ENCODE measurements at regions not wholly inside any gene's neighbourhood (a gene's known extent, or its start where the extent isn't known, plus 50 kb on each side); places are given as distances from the start of the nearest gene placed in this dataset.

DNA sequence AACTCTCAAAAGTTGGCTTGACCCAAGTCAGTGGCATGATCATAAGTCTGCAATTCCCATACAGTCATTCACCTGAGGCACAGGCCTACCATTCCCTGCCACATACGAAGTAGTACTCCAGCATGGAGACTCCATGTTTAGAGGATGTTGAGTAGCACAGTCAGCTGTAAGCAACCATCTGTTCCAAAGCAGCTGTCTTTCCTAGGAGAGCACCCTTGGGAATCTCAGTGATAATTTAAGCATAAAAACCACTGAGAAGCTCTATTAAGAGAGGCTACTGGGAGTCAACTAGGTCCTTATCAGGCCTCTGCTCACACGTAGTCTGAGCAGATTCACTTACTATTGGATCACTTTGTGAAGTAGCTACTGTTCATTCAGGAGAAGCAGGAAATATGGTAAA lies 61.6 kb upstream of the UNC5B start:
- Histone ChIP-seq H2AK5ac (ENCODE audit: low read length) (no peak overlapping the region), H2BK15ac (replicated peaks; ENCODE audit: low read depth) (no peak overlapping the region), H3K4me3 (ENCODE audit: low read length) (no peak overlapping the region), H3K79me1 (ENCODE audit: low read length) (no peaks in the 10 kb centered on the region), H3K4ac (ENCODE audit: low read depth, low read length) (no peak overlapping the region), H2BK5ac (ENCODE audit: low read length) (no peak overlapping the region), H2BK120ac (ENCODE audit: low read depth, low read length) (no peak overlapping the region), H3K27me3 (ENCODE audit: insufficient read depth, low read length, poor library complexity) (no peaks in the 10 kb centered on the region), H3K27ac (ENCODE audit: low read depth, low read length) (no peak overlapping the region), H3K79me2 (ENCODE audit: control insufficient read depth, insufficient read depth, low read length) (no peaks in the 10 kb centered on the region), H3K18ac (ENCODE audit: low read length) (no peak overlapping the region), H3K56ac (ENCODE audit: low read length) (no peak overlapping the region), H4K5ac (ENCODE audit: low read length) (no peak overlapping the region), H3K9ac (ENCODE audit: low read length) (no peak overlapping the region), H3K4me2 (ENCODE audit: low read length) (no peak overlapping the region), H3K36me3 (ENCODE audit: control insufficient read depth, insufficient read depth, low read length) (no peaks in the 10 kb centered on the region), H3K4me1 (ENCODE audit: control insufficient read depth, low read depth, low read length) (no peaks in the 10 kb centered on the region), H4K8ac (ENCODE audit: low read depth, low read length) (no peak overlapping the region), H3K23ac (ENCODE audit: low read length) (no peak overlapping the region)
- DNase-seq = no peak
- WGBS (ENCODE audit: extremely low coverage, insufficient coverage, low lambda C conversion rate) = no CpG with 5 or more reads among the region's 2 CpGs

DNA sequence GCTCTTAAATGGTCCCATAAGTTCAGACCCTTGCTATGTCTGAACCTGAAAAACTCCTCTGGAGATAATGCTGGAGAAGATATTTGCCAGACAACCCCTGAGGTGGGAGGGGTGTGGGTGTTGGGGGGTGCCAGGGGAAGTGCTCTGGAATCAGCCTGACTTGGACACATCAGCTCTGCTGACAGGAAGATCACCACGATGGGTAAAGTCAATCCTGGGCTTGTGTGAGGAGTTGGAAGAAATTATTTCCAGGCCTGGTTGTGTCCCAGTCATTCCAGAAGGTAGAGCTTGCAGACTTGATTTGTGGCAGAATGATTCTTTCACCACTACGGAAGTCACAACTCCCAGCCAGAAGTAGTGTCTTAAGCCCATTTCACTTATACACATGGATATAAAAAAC lies 60.3 kb upstream of the UNC5B start:
- H3K36me3 ChIP-seq (ENCODE audit: control insufficient read depth, insufficient read depth, low read length) = no peaks in the 10 kb centered on the region
- no peak overlapping the region for H2AK5ac ChIP-seq (ENCODE audit: low read length)
- H3K79me1 ChIP-seq (ENCODE audit: low read length) = no peaks in the 10 kb centered on the region
- H3K9ac ChIP-seq (ENCODE audit: low read length) = no peak overlapping the region
- no peak overlapping the region for H3K27ac ChIP-seq (ENCODE audit: low read depth, low read length)
- no peak overlapping the region for H3K4ac ChIP-seq (ENCODE audit: low read depth, low read length)
- H3K4me3 ChIP-seq (ENCODE audit: low read length) = no peak overlapping the region
- no peak overlapping the region for H3K56ac ChIP-seq (ENCODE audit: low read length)
- WGBS (ENCODE audit: extremely low coverage, insufficient coverage, low lambda C conversion rate) = no CpG with 5 or more reads among the region's 2 CpGs
- H3K27me3 ChIP-seq (ENCODE audit: insufficient read depth, low read length, poor library complexity) = no peaks in the 10 kb centered on the region
- H4K8ac ChIP-seq (ENCODE audit: low read depth, low read length) = no peak overlapping the region
- H4K5ac ChIP-seq (ENCODE audit: low read length) = no peak overlapping the region
- H3K23ac ChIP-seq (ENCODE audit: low read length) = no peak overlapping the region
- no peaks in the 10 kb centered on the region for H3K79me2 ChIP-seq (ENCODE audit: control insufficient read depth, insufficient read depth, low read length)
- H3K4me1 ChIP-seq (ENCODE audit: control insufficient read depth, low read depth, low read length) = no peaks in the 10 kb centered on the region
- no peak for DNase-seq
- no peak overlapping the region for H3K18ac ChIP-seq (ENCODE audit: low read length)
- H2BK15ac ChIP-seq (replicated peaks; ENCODE audit: low read depth) = no peak overlapping the region
- H3K4me2 ChIP-seq (ENCODE audit: low read length) = no peak overlapping the region
- H2BK120ac ChIP-seq (ENCODE audit: low read depth, low read length) = no peak overlapping the region
- no peak overlapping the region for H2BK5ac ChIP-seq (ENCODE audit: low read length)

- H4K8ac ChIP-seq (ENCODE audit: low read depth, low read length) = no peak overlapping the region
- H3K9ac ChIP-seq (ENCODE audit: low read length) = no peak overlapping the region
- no peak overlapping the region for H3K27ac ChIP-seq (ENCODE audit: low read depth, low read length)
- no peaks in the 10 kb centered on the region for H3K36me3 ChIP-seq (ENCODE audit: control insufficient read depth, insufficient read depth, low read length)
- H2BK120ac ChIP-seq (ENCODE audit: low read depth, low read length) = no peak overlapping the region
- H3K23ac ChIP-seq (ENCODE audit: low read length) = no peak overlapping the region
- H4K5ac ChIP-seq (ENCODE audit: low read length) = no peak overlapping the region
- H2BK15ac ChIP-seq (replicated peaks; ENCODE audit: low read depth) = no peak overlapping the region
- H3K4me3 ChIP-seq (ENCODE audit: low read length) = no peak overlapping the region
- no peak overlapping the region for H2AK5ac ChIP-seq (ENCODE audit: low read length)
- no peaks in the 10 kb centered on the region for H3K79me1 ChIP-seq (ENCODE audit: low read length)
- H3K79me2 ChIP-seq (ENCODE audit: control insufficient read depth, insufficient read depth, low read length) = no peaks in the 10 kb centered on the region
- H3K4ac ChIP-seq (ENCODE audit: low read depth, low read length) = no peak overlapping the region
- no peak overlapping the region for H3K4me2 ChIP-seq (ENCODE audit: low read length)
- no peaks in the 10 kb centered on the region for H3K27me3 ChIP-seq (ENCODE audit: insufficient read depth, low read length, poor library complexity)
- H3K56ac ChIP-seq (ENCODE audit: low read length) = no peak overlapping the region
- DNase-seq = no peak
- no CpG with 5 or more reads among the region's 2 CpGs for WGBS (ENCODE audit: extremely low coverage, insufficient coverage, low lambda C conversion rate)
- H2BK5ac ChIP-seq (ENCODE audit: low read length) = no peak overlapping the region
- H3K18ac ChIP-seq (ENCODE audit: low read length) = no peak overlapping the region
- H3K4me1 ChIP-seq (ENCODE audit: control insufficient read depth, low read depth, low read length) = no peaks in the 10 kb centered on the region
Measured at GRCh38 chr10:71156436-71156835, 55.9 kb upstream of the UNC5B start.

DNA sequence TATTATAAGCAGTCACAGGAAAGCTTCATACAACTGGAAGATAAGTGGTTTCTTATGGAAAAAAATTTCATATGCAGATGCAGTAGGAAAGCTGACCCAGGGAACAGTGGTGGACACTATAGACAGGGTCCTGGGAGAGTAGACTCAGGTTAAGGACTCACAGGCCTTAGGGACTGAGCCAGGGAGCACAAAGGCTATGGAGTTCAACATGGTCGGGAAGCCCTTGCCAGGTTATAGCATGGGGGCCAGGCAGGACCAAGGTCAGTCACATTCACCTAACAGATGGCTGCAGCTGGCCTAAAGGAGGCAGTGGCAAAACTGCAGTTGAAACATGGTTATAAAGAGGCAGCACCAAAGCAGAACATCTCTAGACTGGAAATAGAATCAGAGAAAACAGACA lies 54.9 kb upstream of the UNC5B start:
- H3K36me3 ChIP-seq (ENCODE audit: control insufficient read depth, insufficient read depth, low read length) = no peaks in the 10 kb centered on the region
- H4K5ac ChIP-seq (ENCODE audit: low read length) = no peak overlapping the region
- no peak overlapping the region for H2AK5ac ChIP-seq (ENCODE audit: low read length)
- no peak overlapping the region for H3K9ac ChIP-seq (ENCODE audit: low read length)
- no peaks in the 10 kb centered on the region for H3K27me3 ChIP-seq (ENCODE audit: insufficient read depth, low read length, poor library complexity)
- no peak overlapping the region for H4K8ac ChIP-seq (ENCODE audit: low read depth, low read length)
- no peak overlapping the region for H3K18ac ChIP-seq (ENCODE audit: low read length)
- no peak overlapping the region for H2BK120ac ChIP-seq (ENCODE audit: low read depth, low read length)
- no peak overlapping the region for H3K56ac ChIP-seq (ENCODE audit: low read length)
- no peak for DNase-seq
- H3K79me2 ChIP-seq (ENCODE audit: control insufficient read depth, insufficient read depth, low read length) = no peaks in the 10 kb centered on the region
- no peaks in the 10 kb centered on the region for H3K79me1 ChIP-seq (ENCODE audit: low read length)
- no peak overlapping the region for H3K23ac ChIP-seq (ENCODE audit: low read length)
- no peak overlapping the region for H2BK5ac ChIP-seq (ENCODE audit: low read length)
- H3K4me3 ChIP-seq (ENCODE audit: low read length) = no peak overlapping the region
- H3K4ac ChIP-seq (ENCODE audit: low read depth, low read length) = no peak overlapping the region
- no peak overlapping the region for H3K27ac ChIP-seq (ENCODE audit: low read depth, low read length)
- no peak overlapping the region for H3K4me2 ChIP-seq (ENCODE audit: low read length)
- no peak overlapping the region for H2BK15ac ChIP-seq (replicated peaks; ENCODE audit: low read depth)
- no CpG with 5 or more reads among the region's 1 CpG for WGBS (ENCODE audit: extremely low coverage, insufficient coverage, low lambda C conversion rate)
- H3K4me1 ChIP-seq (ENCODE audit: control insufficient read depth, low read depth, low read length) = no peaks in the 10 kb centered on the region

GRCh38 chr10:71158251-71158650 lies 54.1 kb upstream of the UNC5B start:
- H3K27me3 ChIP-seq (ENCODE audit: insufficient read depth, low read length, poor library complexity) = no peaks in the 10 kb centered on the region
- no peak overlapping the region for H3K9ac ChIP-seq (ENCODE audit: low read length)
- no peak overlapping the region for H3K4me3 ChIP-seq (ENCODE audit: low read length)
- no peak overlapping the region for H3K27ac ChIP-seq (ENCODE audit: low read depth, low read length)
- H2BK120ac ChIP-seq (ENCODE audit: low read depth, low read length) = no peak overlapping the region
- no peak overlapping the region for H3K23ac ChIP-seq (ENCODE audit: low read length)
- no peak overlapping the region for H4K5ac ChIP-seq (ENCODE audit: low read length)
- no peaks in the 10 kb centered on the region for H3K4me1 ChIP-seq (ENCODE audit: control insufficient read depth, low read depth, low read length)
- H3K4me2 ChIP-seq (ENCODE audit: low read length) = no peak overlapping the region
- H2BK15ac ChIP-seq (replicated peaks; ENCODE audit: low read depth) = no peak overlapping the region
- H3K4ac ChIP-seq (ENCODE audit: low read depth, low read length) = no peak overlapping the region
- no peak overlapping the region for H3K56ac ChIP-seq (ENCODE audit: low read length)
- H4K8ac ChIP-seq (ENCODE audit: low read depth, low read length) = no peak overlapping the region
- H3K79me1 ChIP-seq (ENCODE audit: low read length) = no peaks in the 10 kb centered on the region
- no peak for DNase-seq
- H3K79me2 ChIP-seq (ENCODE audit: control insufficient read depth, insufficient read depth, low read length) = no peaks in the 10 kb centered on the region
- H3K18ac ChIP-seq (ENCODE audit: low read length) = no peak overlapping the region
- H2BK5ac ChIP-seq (ENCODE audit: low read length) = no peak overlapping the region
- no peak overlapping the region for H2AK5ac ChIP-seq (ENCODE audit: low read length)
- no peaks in the 10 kb centered on the region for H3K36me3 ChIP-seq (ENCODE audit: control insufficient read depth, insufficient read depth, low read length)

DNA sequence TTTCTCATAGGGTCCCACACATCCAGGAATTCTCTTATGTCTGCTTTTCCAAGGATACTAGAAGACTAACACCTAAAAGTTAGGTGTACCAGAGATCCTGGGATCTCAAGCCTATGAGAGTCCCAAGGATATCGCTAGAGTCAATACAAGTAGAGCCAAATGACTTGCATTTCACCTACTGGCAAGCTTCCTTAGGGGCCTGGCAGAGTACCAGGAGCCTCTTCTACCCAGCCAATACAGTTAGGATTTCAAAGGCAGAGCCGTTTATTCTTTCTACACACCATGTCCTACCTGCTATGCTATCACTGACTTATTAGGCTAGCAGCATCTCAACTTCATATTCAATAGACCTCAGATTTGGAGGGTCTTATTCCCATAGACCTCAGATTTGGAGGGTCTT lies 53.5 kb upstream of the UNC5B start:
- Histone ChIP-seq H3K27me3 (ENCODE audit: insufficient read depth, low read length, poor library complexity) (no peaks in the 10 kb centered on the region), H3K4me2 (ENCODE audit: low read length) (no peak overlapping the region), H3K79me1 (ENCODE audit: low read length) (no peaks in the 10 kb centered on the region), H2AK5ac (ENCODE audit: low read length) (no peak overlapping the region), H3K4ac (ENCODE audit: low read depth, low read length) (no peak overlapping the region), H4K8ac (ENCODE audit: low read depth, low read length) (no peak overlapping the region), H3K9ac (ENCODE audit: low read length) (no peak overlapping the region), H3K56ac (ENCODE audit: low read length) (no peak overlapping the region), H3K23ac (ENCODE audit: low read length) (no peak overlapping the region), H2BK5ac (ENCODE audit: low read length) (no peak overlapping the region), H2BK120ac (ENCODE audit: low read depth, low read length) (no peak overlapping the region), H3K27ac (ENCODE audit: low read depth, low read length) (no peak overlapping the region), H3K36me3 (ENCODE audit: control insufficient read depth, insufficient read depth, low read length) (no peaks in the 10 kb centered on the region), H2BK15ac (replicated peaks; ENCODE audit: low read depth) (no peak overlapping the region), H3K4me1 (ENCODE audit: control insufficient read depth, low read depth, low read length) (no peaks in the 10 kb centered on the region), H3K18ac (ENCODE audit: low read length) (no peak overlapping the region), H4K5ac (ENCODE audit: low read length) (no peak overlapping the region), H3K4me3 (ENCODE audit: low read length) (no peak overlapping the region), H3K79me2 (ENCODE audit: control insufficient read depth, insufficient read depth, low read length) (no peaks in the 10 kb centered on the region)
- WGBS (ENCODE audit: extremely low coverage, insufficient coverage, low lambda C conversion rate) = no CpG with 5 or more reads among the region's 2 CpGs
- no peak for DNase-seq
